NT2/D1 (cell line): ENCODE measurements at regions not wholly inside any gene's neighbourhood (a gene's known extent, or its start where the extent isn't known, plus 50 kb on each side); places are given as distances from the start of the nearest gene placed in this dataset.

Experiments used
- YY1 ChIP-seq: IDR thresholded peaks from 2 replicates; pipeline ENCODE4 v1.6.1; 2011; ENCODE audit not compliant: insufficient read length, insufficient read depth
- ZNF274 ChIP-seq: IDR thresholded peaks from 2 replicates; pipeline ENCODE4 v1.6.1; 2011; ENCODE audit warnings: mild to moderate bottlenecking, low read depth, low read length

GRCh38 chr13:100787899-100788298, 113.3 kb upstream of the TMTC4 start:
- TF ChIP-seq YY1 (no peak), ZNF274 (no peak)
